GM12878 (cell line): ENCODE measurements at regions not wholly inside any gene's neighbourhood (a gene's known extent, or its start where the extent isn't known, plus 50 kb on each side); places are given as distances from the start of the nearest gene placed in this dataset.

Experiments used
- ATAC-seq: fragments of 200-7000 bp; cut with Tn5 transposase; 3 replicates; pipeline ENCODE4 v1.9.1; 2020; ENCODE audit warnings: mild to moderate bottlenecking, moderate library complexity
- BruUV-seq: library from RNA; stranded (reverse); fragments of 400-500 nt; replicated peaks from 2 replicates; lab custom pipeline; 2021; lab: Mats Ljungman, UMichigan
- CTCF ChIA-PET: fragments of 300-600 bp; sonication (Branson Sonifier 250); formaldehyde crosslinking; extraction: SDS; loops from one replicate; lab custom pipeline; 2021; ENCODE audit warnings: inconsistent platforms; lab: Yijun Ruan, JAX
- POLR2A ChIA-PET: fragments of 350-600 bp; formaldehyde crosslinking; extraction: SDS; loops from one replicate; lab custom pipeline; 2021; ENCODE audit warnings: inconsistent platforms; lab: Charles Lee
- RAD21 ChIA-PET: fragments of 300-600 bp; sonication (Branson Sonifier 250); formaldehyde crosslinking; loops from one replicate; lab custom pipeline; 2023; ENCODE audit warnings: antibody characterized with exemption; ENCODE audit not compliant: unreplicated experiment; lab: Charles Lee
- SMC1A ChIA-PET: fragments of 300-600 bp; sonication (Branson Sonifier 250); formaldehyde crosslinking; loops from one replicate; lab custom pipeline; 2023; ENCODE audit not compliant: unreplicated experiment, uncharacterized antibody; lab: Charles Lee
- DNase-seq: peaks from one replicate; pipeline ENCODE4 v3.0.0-alpha.2; 2011; ENCODE audit warnings: low read depth, low spot score
- FAIRE-seq: peaks from 3 replicates; lab custom pipeline; 2011; peaks lifted over from hg19 to GRCh38; lab: Jason Lieb, UNC
- H2AFZ ChIP-seq: 2 replicates; pipeline ENCODE4 v1.6.0; 2011; ENCODE audit warnings: low read depth, low read length, control low read depth; ENCODE audit not compliant: control insufficient read depth
- H3K27ac ChIP-seq: 2 replicates; pipeline ENCODE4 v1.5.1; 2011; ENCODE audit warnings: control low read depth; ENCODE audit not compliant: control insufficient read depth, insufficient read depth
- H3K27me3 ChIP-seq, 2 experiments: replicated peaks in 1 of 2; 2 replicates each; pipeline versions ENCODE4 v1.6.0 to v1.6.1; 2011; ENCODE audit warnings: low read length in 1 of 2; ENCODE audit not compliant: control insufficient read depth in 2 of 2, insufficient read depth in 2 of 2
- H3K36me3 ChIP-seq, 2 experiments: 2 replicates each; pipeline ENCODE4 v1.5.1; 2011; ENCODE audit warnings: low read length in 1 of 2; ENCODE audit not compliant: control insufficient read depth in 2 of 2, insufficient read depth in 2 of 2
- H3K4me1 ChIP-seq: 2 replicates; pipeline ENCODE4 v1.6.1; 2011; ENCODE audit warnings: mild to moderate bottlenecking, low read length, moderate library complexity, mixed read lengths; ENCODE audit not compliant: control insufficient read depth, insufficient read depth
- H3K4me2 ChIP-seq: 2 replicates; pipeline ENCODE4 v1.6.0; 2011; ENCODE audit warnings: control low read depth; ENCODE audit not compliant: control insufficient read depth, insufficient read depth
- H3K4me3 ChIP-seq: fragments of 200-600 bp; sonication (generic); 2 replicates; pipeline ENCODE4 v1.5.1; 2016
- H3K79me2 ChIP-seq: 2 replicates; pipeline ENCODE4 v1.6.0; 2011; ENCODE audit warnings: low read length; ENCODE audit not compliant: control insufficient read depth, insufficient read depth
- H3K9ac ChIP-seq: 2 replicates; pipeline ENCODE4 v1.8.0; 2011; ENCODE audit warnings: low read length, control low read depth, mixed read lengths; ENCODE audit not compliant: control insufficient read depth, insufficient read depth
- H3K9me3 ChIP-seq: replicated peaks from 3 replicates; pipeline ENCODE4 v1.5.1; 2011; ENCODE audit warnings: mild to moderate bottlenecking, low read length; ENCODE audit not compliant: control insufficient read depth, insufficient read depth
- H4K20me1 ChIP-seq: 2 replicates; pipeline ENCODE4 v1.6.0; 2011; ENCODE audit not compliant: control insufficient read depth, insufficient read depth
- CHD1 ChIP-seq: IDR thresholded peaks from 2 replicates; pipeline ENCODE4 v1.6.1; 2012; ENCODE audit warnings: low read depth, low read length, improper control_type of control experiment
- FOS ChIP-seq: IDR thresholded peaks from 3 replicates; pipeline ENCODE4 v1.6.1; 2011; ENCODE audit warnings: borderline replicate concordance; ENCODE audit not compliant: insufficient read length; ENCODE audit errors: extremely low read depth
- NFIC ChIP-seq: IDR thresholded peaks from 2 replicates; pipeline ENCODE4 v1.6.1; 2012; ENCODE audit warnings: low read depth, mild to moderate bottlenecking, inconsistent platforms, low read length, moderate library complexity
- POLR2A ChIP-seq: IDR thresholded peaks from 2 replicates; pipeline ENCODE4 v1.6.1; 2011; ENCODE audit warnings: low read depth, mild to moderate bottlenecking, low read length
- RUNX3 ChIP-seq: IDR thresholded peaks from 2 replicates; pipeline ENCODE4 v1.6.1; 2012; ENCODE audit warnings: low read length, inconsistent platforms
- SP1 ChIP-seq: IDR thresholded peaks from one replicate; pipeline ENCODE4 v1.6.1; 2011; ENCODE audit warnings: low read depth, low read length
- SRF ChIP-seq, 2 experiments: IDR thresholded peaks; 2 replicates each; pipeline ENCODE4 v1.6.1; 2011; ENCODE audit warnings: low read depth in 2 of 2, low read length in 2 of 2, mild to moderate bottlenecking in 1 of 2, moderate library complexity in 1 of 2
- WGBS: methylation state at CpG from one replicate; pipeline ENCODE4 v1.1.6; 2016; ENCODE audit warnings: low lambda C conversion rate; ENCODE audit not compliant: insufficient replicate concordance, insufficient coverage; ENCODE audit errors: missing lambda C conversion rate; 5-methylcytosine and 5-hydroxymethylcytosine counted together
- in situ Hi-C: fragments of 300-500 bp; cut with MboI; formaldehyde crosslinking; loops from 9 replicates; pipeline ENCODE4 v1.14.3; 2018; ENCODE audit warnings: mixed read lengths
- intact Hi-C: fragments of 100-400 bp; cut with micrococcal nuclease; formaldehyde crosslinking; loops from one replicate; pipeline ENCODE4 v1.14.2; 2022; ENCODE audit not compliant: unreplicated experiment
- TF ChIP-seq, protein P1 (sequence below): fragments of 450-650 bp; IDR thresholded peaks from 2 replicates; pipeline ENCODE4 v1.6.1; 2017; ENCODE audit warnings: antibody characterized with exemption, mild to moderate bottlenecking, moderate library complexity
- TF ChIP-seq, protein P2 (sequence below): fragments of 450-650 bp; IDR thresholded peaks from 2 replicates; pipeline ENCODE4 v1.6.1; 2017; ENCODE audit warnings: mild to moderate bottlenecking, moderate library complexity

DNA sequence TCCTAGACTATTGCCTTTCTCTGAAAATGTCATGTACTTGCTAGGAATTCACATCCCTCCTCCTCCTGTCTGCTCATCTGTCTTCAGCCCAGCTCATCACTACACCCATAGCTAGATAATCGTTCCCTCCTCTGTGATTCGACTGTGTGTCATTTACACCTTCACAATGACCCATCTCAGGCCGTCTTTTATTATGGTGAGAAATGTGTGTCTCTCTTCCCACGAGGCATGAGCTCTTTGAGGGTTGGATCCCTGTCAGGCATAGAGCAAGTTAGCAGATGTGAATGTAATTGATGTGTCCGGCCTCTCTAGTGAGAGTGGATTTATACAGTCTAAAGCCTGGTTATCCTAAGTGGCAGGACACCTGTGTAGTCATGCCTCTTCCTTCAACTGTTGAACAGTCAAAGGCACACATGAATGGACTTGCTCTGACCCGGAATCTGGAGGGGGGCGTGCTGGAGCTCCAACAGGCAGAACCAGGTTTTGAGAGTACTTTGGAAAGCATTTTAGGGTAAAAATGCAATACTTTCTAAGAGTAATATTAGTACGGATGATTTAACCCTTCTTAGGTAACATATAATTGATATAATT, 182.1 kb downstream of the UTRN start:
- FAIRE-seq = peak; percentile 13
- TF ChIP-seq SRF (IDR thresholded peaks at IDR 0.05; ENCODE audit: low read depth in 2 of 2, low read length in 2 of 2) = no peak
- no peaks in the 10 kb centered on the region for H4K20me1 ChIP-seq
- H3K27me3 ChIP-seq = no peaks in the 10 kb centered on the region
- H2AFZ ChIP-seq = no peak overlapping the region
- CTCF ChIA-PET = interaction anchor here (1.1 to 2.4 kb wide), 3 partner anchors 12 to 248 kb away, joined by 3 to 8 read pairs (median 3); no protein-coding TSS in a partner anchor
- POLR2A ChIA-PET = no interaction called here
- RAD21 ChIA-PET = no interaction called here
- no peak overlapping the region for H3K4me3 ChIP-seq
- intact Hi-C loops (no loop called here), in situ Hi-C loops (no loop called here)
- no peak overlapping the region for H3K4me2 ChIP-seq
- no peaks in the 10 kb centered on the region for H3K9me3 ChIP-seq
- no peak for DNase-seq
- 99% methylated on average over 8 of the region's 8 CpGs for WGBS
- H3K4me1 ChIP-seq = peaks cover 7% of the 10 kb centered on the region
- no peak for ATAC-seq
- SMC1A ChIA-PET = interaction anchor here (4.1 kb wide), 1 partner anchor 14 kb away, joined by 15 read pairs; no protein-coding TSS in a partner anchor
- H3K27ac ChIP-seq = no peak overlapping the region
- H3K9ac ChIP-seq = no peak overlapping the region
- no TSS peak for BruUV-seq
- no peaks in the 10 kb centered on the region for H3K79me2 ChIP-seq
- H3K36me3 ChIP-seq = peaks cover 3 to 22% of the 10 kb centered on the region in 2 experiments; a peak in 3 of 4 replicates

DNA sequence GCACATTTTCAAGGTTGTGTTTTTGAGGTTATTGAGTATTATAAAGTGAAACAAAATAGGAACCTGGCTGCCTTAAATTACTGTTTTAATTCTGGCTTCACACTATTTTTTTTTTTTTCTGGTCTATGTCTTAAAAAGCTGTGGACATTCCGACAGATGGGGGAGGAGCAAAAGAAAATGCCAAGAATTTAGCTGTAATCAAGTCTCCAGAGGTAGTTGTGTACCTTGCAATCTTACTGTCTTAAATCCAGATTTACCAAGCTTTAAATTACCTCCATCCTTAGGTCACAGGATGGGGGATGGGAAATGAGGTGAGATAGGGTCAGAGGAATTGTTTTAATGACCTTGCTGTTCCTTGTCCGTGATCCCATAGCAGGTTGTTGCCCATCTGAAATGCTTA, 182.8 kb downstream of the UTRN start:
- no peaks in the 10 kb centered on the region for H3K79me2 ChIP-seq
- H3K27ac ChIP-seq = no peak overlapping the region
- SMC1A ChIA-PET = interaction anchor here (0.7 to 4.1 kb wide), 4 partner anchors 8 to 133 kb away, joined by 3 to 15 read pairs (median 6); no protein-coding TSS in a partner anchor
- in situ Hi-C loops (no loop called here), intact Hi-C loops (no loop called here)
- H3K27me3 ChIP-seq = no peaks in the 10 kb centered on the region
- 95% methylated on average over 2 of the region's 2 CpGs for WGBS
- no peak for ATAC-seq
- peaks cover 3 to 20% of the 10 kb centered on the region in 2 experiments; a peak in 3 of 4 replicates for H3K36me3 ChIP-seq
- no peak overlapping the region for H3K4me3 ChIP-seq
- DNase-seq = no peak
- no TSS peak for BruUV-seq
- POLR2A ChIA-PET = interaction anchor here (0.9 kb wide), 1 partner anchor 8 kb away, joined by 3 read pairs; no protein-coding TSS in a partner anchor
- no peaks in the 10 kb centered on the region for H4K20me1 ChIP-seq
- H3K4me2 ChIP-seq = no peak overlapping the region
- peaks cover 7% of the 10 kb centered on the region for H3K4me1 ChIP-seq
- no peak overlapping the region for H3K9ac ChIP-seq
- CTCF ChIA-PET = interaction anchor here (1.0 to 2.4 kb wide), 4 partner anchors 12 to 249 kb away, joined by 3 to 8 read pairs (median 4); no protein-coding TSS in a partner anchor
- no peak overlapping the region for H2AFZ ChIP-seq
- FAIRE-seq = no peak
- RAD21 ChIA-PET = no interaction called here
- no peaks in the 10 kb centered on the region for H3K9me3 ChIP-seq
- TF ChIP-seq NFIC = no peak
- TF ChIP-seq FOS = no peak
- TF ChIP-seq SP1 = no peak
- TF ChIP-seq, protein P1, sequence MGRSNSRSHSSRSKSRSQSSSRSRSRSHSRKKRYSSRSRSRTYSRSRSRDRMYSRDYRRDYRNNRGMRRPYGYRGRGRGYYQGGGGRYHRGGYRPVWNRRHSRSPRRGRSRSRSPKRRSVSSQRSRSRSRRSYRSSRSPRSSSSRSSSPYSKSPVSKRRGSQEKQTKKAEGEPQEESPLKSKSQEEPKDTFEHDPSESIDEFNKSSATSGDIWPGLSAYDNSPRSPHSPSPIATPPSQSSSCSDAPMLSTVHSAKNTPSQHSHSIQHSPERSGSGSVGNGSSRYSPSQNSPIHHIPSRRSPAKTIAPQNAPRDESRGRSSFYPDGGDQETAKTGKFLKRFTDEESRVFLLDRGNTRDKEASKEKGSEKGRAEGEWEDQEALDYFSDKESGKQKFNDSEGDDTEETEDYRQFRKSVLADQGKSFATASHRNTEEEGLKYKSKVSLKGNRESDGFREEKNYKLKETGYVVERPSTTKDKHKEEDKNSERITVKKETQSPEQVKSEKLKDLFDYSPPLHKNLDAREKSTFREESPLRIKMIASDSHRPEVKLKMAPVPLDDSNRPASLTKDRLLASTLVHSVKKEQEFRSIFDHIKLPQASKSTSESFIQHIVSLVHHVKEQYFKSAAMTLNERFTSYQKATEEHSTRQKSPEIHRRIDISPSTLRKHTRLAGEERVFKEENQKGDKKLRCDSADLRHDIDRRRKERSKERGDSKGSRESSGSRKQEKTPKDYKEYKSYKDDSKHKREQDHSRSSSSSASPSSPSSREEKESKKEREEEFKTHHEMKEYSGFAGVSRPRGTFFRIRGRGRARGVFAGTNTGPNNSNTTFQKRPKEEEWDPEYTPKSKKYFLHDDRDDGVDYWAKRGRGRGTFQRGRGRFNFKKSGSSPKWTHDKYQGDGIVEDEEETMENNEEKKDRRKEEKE = no peak
- no peak for TF ChIP-seq CHD1
- TF ChIP-seq RUNX3 = no peak
- TF ChIP-seq, protein P2, sequence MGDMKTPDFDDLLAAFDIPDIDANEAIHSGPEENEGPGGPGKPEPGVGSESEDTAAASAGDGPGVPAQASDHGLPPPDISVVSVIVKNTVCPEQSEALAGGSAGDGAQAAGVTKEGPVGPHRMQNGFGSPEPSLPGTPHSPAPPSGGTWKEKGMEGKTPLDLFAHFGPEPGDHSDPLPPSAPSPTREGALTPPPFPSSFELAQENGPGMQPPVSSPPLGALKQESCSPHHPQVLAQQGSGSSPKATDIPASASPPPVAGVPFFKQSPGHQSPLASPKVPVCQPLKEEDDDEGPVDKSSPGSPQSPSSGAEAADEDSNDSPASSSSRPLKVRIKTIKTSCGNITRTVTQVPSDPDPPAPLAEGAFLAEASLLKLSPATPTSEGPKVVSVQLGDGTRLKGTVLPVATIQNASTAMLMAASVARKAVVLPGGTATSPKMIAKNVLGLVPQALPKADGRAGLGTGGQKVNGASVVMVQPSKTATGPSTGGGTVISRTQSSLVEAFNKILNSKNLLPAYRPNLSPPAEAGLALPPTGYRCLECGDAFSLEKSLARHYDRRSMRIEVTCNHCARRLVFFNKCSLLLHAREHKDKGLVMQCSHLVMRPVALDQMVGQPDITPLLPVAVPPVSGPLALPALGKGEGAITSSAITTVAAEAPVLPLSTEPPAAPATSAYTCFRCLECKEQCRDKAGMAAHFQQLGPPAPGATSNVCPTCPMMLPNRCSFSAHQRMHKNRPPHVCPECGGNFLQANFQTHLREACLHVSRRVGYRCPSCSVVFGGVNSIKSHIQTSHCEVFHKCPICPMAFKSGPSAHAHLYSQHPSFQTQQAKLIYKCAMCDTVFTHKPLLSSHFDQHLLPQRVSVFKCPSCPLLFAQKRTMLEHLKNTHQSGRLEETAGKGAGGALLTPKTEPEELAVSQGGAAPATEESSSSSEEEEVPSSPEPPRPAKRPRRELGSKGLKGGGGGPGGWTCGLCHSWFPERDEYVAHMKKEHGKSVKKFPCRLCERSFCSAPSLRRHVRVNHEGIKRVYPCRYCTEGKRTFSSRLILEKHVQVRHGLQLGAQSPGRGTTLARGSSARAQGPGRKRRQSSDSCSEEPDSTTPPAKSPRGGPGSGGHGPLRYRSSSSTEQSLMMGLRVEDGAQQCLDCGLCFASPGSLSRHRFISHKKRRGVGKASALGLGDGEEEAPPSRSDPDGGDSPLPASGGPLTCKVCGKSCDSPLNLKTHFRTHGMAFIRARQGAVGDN = no peak
- no peak for TF ChIP-seq POLR2A
